SU-DHL-6 (cell line): ENCODE measurements at regions not wholly inside any gene's neighbourhood (a gene's known extent, or its start where the extent isn't known, plus 50 kb on each side); places are given as distances from the start of the nearest gene placed in this dataset.

Experiments used
- H2AFZ ChIP-seq: fragments of 200-600 bp; sonication (generic); 2 replicates; pipeline ENCODE4 v1.6.1; 2014; ENCODE audit warnings: low read depth, mild to moderate bottlenecking, moderate library complexity, mixed read lengths, antibody characterized with exemption, low read length; ENCODE audit not compliant: severe bottlenecking
- H3F3A ChIP-seq: fragments of 200-600 bp; shearing (Covaris generic); 2 replicates; pipeline ENCODE4 v1.6.0; 2016; ENCODE audit warnings: antibody characterized with exemption, mild to moderate bottlenecking; ENCODE audit not compliant: insufficient read depth
- H3K27ac ChIP-seq: fragments of 200-600 bp; sonication (generic); 2 replicates; pipeline ENCODE4 v1.5.1; 2016; ENCODE audit warnings: low read depth, mild to moderate bottlenecking, low read length, moderate library complexity, mixed read lengths
- H3K27me3 ChIP-seq: fragments of 200-600 bp; sonication (generic), shearing (Covaris generic); 2 replicates; pipeline ENCODE4 v1.6.0; 2014; ENCODE audit warnings: mild to moderate bottlenecking, low read length
- H3K36me3 ChIP-seq: fragments of 200-600 bp; sonication (generic); 2 replicates; pipeline ENCODE4 v1.6.1; 2014; ENCODE audit warnings: mild to moderate bottlenecking, low read length, mixed read lengths
- H3K4me2 ChIP-seq: fragments of 300-600, 200-600 bp; shearing (Covaris generic), sonication (generic); 2 replicates; pipeline ENCODE4 v1.6.0; 2014; ENCODE audit warnings: low read length, low read depth, mild to moderate bottlenecking; ENCODE audit not compliant: poor library complexity, severe bottlenecking
- H3K4me3 ChIP-seq: fragments of 200-600 bp; sonication (generic); 2 replicates; pipeline ENCODE4 v1.5.1; 2014; ENCODE audit warnings: antibody characterized with exemption, low read length, mild to moderate bottlenecking, mixed read lengths; ENCODE audit not compliant: insufficient read depth, poor library complexity, severe bottlenecking
- H3K79me2 ChIP-seq: fragments of 200-600 bp; sonication (generic); 2 replicates; pipeline ENCODE4 v1.6.1; 2014; ENCODE audit warnings: mild to moderate bottlenecking, low read length, moderate library complexity; ENCODE audit not compliant: insufficient read depth
- H3K9ac ChIP-seq: fragments of 200-600 bp; sonication (generic); 2 replicates; pipeline ENCODE4 v1.7.0; 2014; ENCODE audit warnings: mild to moderate bottlenecking, low read length
- H3K9me2 ChIP-seq: fragments of 200-600 bp; sonication (generic); replicated peaks from 2 replicates; pipeline ENCODE4 v1.6.1; 2014; ENCODE audit warnings: low read length; ENCODE audit not compliant: insufficient read depth
- H3K9me3 ChIP-seq: fragments of 200-600 bp; sonication (generic); 2 replicates; pipeline ENCODE4 v1.6.1; 2014; ENCODE audit warnings: low read length, mixed read lengths; ENCODE audit not compliant: insufficient read depth
- H4K20me1 ChIP-seq: fragments of 200-600 bp; sonication (generic); 2 replicates; pipeline ENCODE4 v1.6.1; 2014; ENCODE audit warnings: low read depth, mild to moderate bottlenecking, antibody characterized with exemption, low read length, moderate library complexity, mixed read lengths
- EZH2phosphoT487 ChIP-seq: fragments of 200-600 bp; sonication (generic), shearing (Covaris generic); conservative IDR thresholded peaks from 2 replicates; pipeline ENCODE4 v1.6.1; 2018; ENCODE audit warnings: mild to moderate bottlenecking, antibody characterized with exemption, low read length, moderate library complexity, mixed read lengths
- TF ChIP-seq, protein P1 (sequence below): fragments of 200-600 bp; sonication (generic); IDR thresholded peaks from one replicate; pipeline ENCODE4 v1.5.1; 2017; ENCODE audit warnings: antibody characterized with exemption, mild to moderate bottlenecking, low read length, moderate library complexity; ENCODE audit not compliant: insufficient read depth, poor library complexity, severe bottlenecking

DNA sequence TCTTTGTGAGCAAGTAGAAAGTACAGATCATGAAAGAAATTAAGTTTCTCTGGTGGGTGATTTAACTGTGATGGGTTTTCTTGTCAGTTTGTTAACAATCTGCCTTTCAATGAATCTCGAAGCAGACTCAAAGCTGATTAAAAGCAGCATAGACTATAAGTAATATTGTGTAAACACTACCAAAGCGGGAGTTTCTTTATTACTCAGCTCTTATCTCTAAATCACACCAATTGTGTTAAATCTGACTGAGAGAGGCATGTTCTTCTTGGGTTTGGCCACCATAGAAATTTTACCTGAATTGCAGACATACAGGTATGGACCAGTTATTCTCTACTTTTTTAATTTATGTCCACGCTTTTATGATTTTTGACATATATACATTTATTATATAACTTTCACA is 65.2 kb downstream of the DKK1 start:
- H3K9me3 ChIP-seq: no peaks in the 10 kb centered on the region
- H3K4me2 ChIP-seq: no peak overlapping the region
- H3K4me3 ChIP-seq: no peak overlapping the region
- H4K20me1 ChIP-seq: no peaks in the 10 kb centered on the region
- H3K79me2 ChIP-seq: no peaks in the 10 kb centered on the region
- H2AFZ ChIP-seq: no peak overlapping the region
- no peaks in the 10 kb centered on the region for H3F3A ChIP-seq
- no peaks in the 10 kb centered on the region for H3K9me2 ChIP-seq
- H3K27me3 ChIP-seq: no peaks in the 10 kb centered on the region
- no peak overlapping the region for H3K27ac ChIP-seq
- H3K9ac ChIP-seq: no peak overlapping the region
- no peak for TF ChIP-seq EZH2phosphoT487
- TF ChIP-seq, protein P1, sequence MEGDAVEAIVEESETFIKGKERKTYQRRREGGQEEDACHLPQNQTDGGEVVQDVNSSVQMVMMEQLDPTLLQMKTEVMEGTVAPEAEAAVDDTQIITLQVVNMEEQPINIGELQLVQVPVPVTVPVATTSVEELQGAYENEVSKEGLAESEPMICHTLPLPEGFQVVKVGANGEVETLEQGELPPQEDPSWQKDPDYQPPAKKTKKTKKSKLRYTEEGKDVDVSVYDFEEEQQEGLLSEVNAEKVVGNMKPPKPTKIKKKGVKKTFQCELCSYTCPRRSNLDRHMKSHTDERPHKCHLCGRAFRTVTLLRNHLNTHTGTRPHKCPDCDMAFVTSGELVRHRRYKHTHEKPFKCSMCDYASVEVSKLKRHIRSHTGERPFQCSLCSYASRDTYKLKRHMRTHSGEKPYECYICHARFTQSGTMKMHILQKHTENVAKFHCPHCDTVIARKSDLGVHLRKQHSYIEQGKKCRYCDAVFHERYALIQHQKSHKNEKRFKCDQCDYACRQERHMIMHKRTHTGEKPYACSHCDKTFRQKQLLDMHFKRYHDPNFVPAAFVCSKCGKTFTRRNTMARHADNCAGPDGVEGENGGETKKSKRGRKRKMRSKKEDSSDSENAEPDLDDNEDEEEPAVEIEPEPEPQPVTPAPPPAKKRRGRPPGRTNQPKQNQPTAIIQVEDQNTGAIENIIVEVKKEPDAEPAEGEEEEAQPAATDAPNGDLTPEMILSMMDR: no peak
- no peaks in the 10 kb centered on the region for H3K36me3 ChIP-seq

DNA sequence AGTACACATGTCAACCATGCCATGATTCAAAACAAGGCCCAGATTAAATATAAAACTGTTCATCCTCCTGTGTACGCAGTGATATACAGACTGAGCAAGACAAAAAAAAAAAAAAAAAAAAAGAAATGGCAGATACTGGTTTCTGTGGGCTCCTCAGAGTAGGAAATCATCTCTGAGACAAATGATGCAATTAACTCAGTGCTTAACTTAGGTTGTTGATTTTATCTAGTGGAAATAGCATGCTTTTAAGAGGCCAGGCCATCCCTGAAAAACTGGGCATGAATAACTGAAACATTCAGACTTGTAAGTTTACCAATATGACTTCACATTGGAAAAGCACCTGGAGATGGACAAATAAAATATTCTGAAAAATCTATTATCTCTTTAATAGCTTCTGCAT is 69.0 kb downstream of the DKK1 start:
- Histone ChIP-seq H3K36me3 (no peaks in the 10 kb centered on the region), H3K27me3 (no peaks in the 10 kb centered on the region), H3K4me2 (no peak overlapping the region), H4K20me1 (no peaks in the 10 kb centered on the region), H3K9ac (no peak overlapping the region), H3K27ac (no peak overlapping the region), H3K9me3 (no peaks in the 10 kb centered on the region), H3K4me3 (no peak overlapping the region), H2AFZ (no peak overlapping the region), H3K9me2 (no peaks in the 10 kb centered on the region), H3F3A (no peaks in the 10 kb centered on the region), H3K79me2 (no peaks in the 10 kb centered on the region)
- no peak for TF ChIP-seq EZH2phosphoT487
- TF ChIP-seq, protein P1: no peak

DNA sequence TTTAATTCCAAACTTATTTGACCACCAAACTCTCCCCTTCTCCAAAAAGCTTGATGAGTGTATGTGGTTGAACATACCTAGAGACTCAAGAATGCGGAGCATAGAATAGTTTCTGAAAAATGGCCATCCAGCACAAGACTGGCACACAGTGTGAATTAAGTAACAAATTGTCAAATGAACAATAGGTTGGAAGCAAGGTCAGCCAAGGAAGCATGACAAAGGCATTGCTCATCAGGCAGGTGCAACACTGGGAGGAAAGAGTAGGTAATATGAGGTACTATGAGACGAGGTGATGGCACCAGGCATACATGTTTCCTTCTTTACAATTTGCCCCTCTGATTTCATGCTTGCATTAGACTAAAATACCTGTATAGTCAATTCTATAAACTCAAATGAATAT is 73.7 kb downstream of the DKK1 start:
- no peak overlapping the region for H2AFZ ChIP-seq
- TF ChIP-seq EZH2phosphoT487: no peak
- TF ChIP-seq, protein P1: no peak
- H3K79me2 ChIP-seq: no peaks in the 10 kb centered on the region
- H3K4me2 ChIP-seq: no peak overlapping the region
- no peaks in the 10 kb centered on the region for H3K27me3 ChIP-seq
- no peak overlapping the region for H3K9ac ChIP-seq
- no peak overlapping the region for H3K4me3 ChIP-seq
- H3K36me3 ChIP-seq: no peaks in the 10 kb centered on the region
- no peaks in the 10 kb centered on the region for H3K9me3 ChIP-seq
- no peaks in the 10 kb centered on the region for H3F3A ChIP-seq
- no peaks in the 10 kb centered on the region for H3K9me2 ChIP-seq
- no peak overlapping the region for H3K27ac ChIP-seq
- no peaks in the 10 kb centered on the region for H4K20me1 ChIP-seq

DNA sequence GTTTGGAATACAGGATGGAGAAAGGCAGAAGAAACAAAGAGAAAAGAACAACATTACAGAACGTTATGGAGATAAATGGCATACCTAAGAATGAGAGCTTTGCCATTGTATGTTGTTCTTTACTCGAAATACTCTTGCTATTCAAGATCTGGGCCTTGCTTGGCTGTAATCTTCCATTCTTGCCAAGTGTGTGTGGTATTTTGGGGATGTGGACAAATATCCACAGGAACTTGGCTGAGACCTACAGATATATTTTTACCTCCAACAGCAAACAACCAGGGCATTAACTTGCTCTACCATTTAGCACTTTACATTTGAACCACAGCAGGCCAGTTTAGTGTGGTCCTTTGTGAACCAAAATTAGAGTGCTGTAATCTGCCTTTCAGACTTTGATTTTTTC is 76.3 kb downstream of the DKK1 start:
- no peak overlapping the region for H3K27ac ChIP-seq
- H3K4me2 ChIP-seq: no peak overlapping the region
- no peaks in the 10 kb centered on the region for H3K9me2 ChIP-seq
- no peaks in the 10 kb centered on the region for H3K36me3 ChIP-seq
- H3K4me3 ChIP-seq: no peak overlapping the region
- H2AFZ ChIP-seq: no peak overlapping the region
- no peak overlapping the region for H3K9ac ChIP-seq
- no peaks in the 10 kb centered on the region for H3K9me3 ChIP-seq
- H3F3A ChIP-seq: no peaks in the 10 kb centered on the region
- no peaks in the 10 kb centered on the region for H4K20me1 ChIP-seq
- TF ChIP-seq EZH2phosphoT487: no peak
- TF ChIP-seq, protein P1: no peak
- H3K79me2 ChIP-seq: no peaks in the 10 kb centered on the region
- no peaks in the 10 kb centered on the region for H3K27me3 ChIP-seq
